Progenitor cell of endocrine pancreas (in vitro differentiated cells): ENCODE measurements at regions not wholly inside any gene's neighbourhood (a gene's known extent, or its start where the extent isn't known, plus 50 kb on each side); places are given as distances from the start of the nearest gene placed in this dataset.

Source experiments
- DNase-seq: peaks from one replicate; pipeline ENCODE4 v3.0.0; 2021; ENCODE audit warnings: low spot score; ENCODE audit not compliant: unreplicated experiment
- H3K27ac Mint-ChIP-seq: 2 replicates; pipeline ENCODE4 v1.8.0; 2021; ENCODE audit warnings: mild to moderate bottlenecking, moderate library complexity, mixed read lengths
- H3K27me3 Mint-ChIP-seq: 2 replicates; pipeline ENCODE4 v1.8.0; 2021; ENCODE audit warnings: mixed read lengths
- H3K36me3 Mint-ChIP-seq: 2 replicates; pipeline ENCODE4 v1.8.0; 2022; ENCODE audit warnings: mixed read lengths; ENCODE audit not compliant: insufficient read depth
- H3K4me1 Mint-ChIP-seq: 2 replicates; pipeline ENCODE4 v1.8.0; 2021; ENCODE audit warnings: low read depth, mixed read lengths
- H3K4me3 Mint-ChIP-seq: 2 replicates; pipeline ENCODE4 v1.8.0; 2021; ENCODE audit warnings: low read depth, mild to moderate bottlenecking, moderate library complexity, mixed read lengths
- H3K9me3 Mint-ChIP-seq: 2 replicates; pipeline ENCODE4 v1.8.0; 2021; ENCODE audit warnings: low read depth, mixed read lengths
- TF ChIP-seq, protein P1 (sequence below): fragments of 200-600 bp; sonication (generic); IDR thresholded peaks from one replicate; pipeline ENCODE4 v1.5.0; 2021; ENCODE audit warnings: antibody characterized with exemption, mild to moderate bottlenecking; ENCODE audit not compliant: unreplicated experiment

GRCh38 chr5:118565335-118565971 lies 422.9 kb downstream of the DTWD2 start:
- no peak for DNase-seq
- TF ChIP-seq, protein P1, sequence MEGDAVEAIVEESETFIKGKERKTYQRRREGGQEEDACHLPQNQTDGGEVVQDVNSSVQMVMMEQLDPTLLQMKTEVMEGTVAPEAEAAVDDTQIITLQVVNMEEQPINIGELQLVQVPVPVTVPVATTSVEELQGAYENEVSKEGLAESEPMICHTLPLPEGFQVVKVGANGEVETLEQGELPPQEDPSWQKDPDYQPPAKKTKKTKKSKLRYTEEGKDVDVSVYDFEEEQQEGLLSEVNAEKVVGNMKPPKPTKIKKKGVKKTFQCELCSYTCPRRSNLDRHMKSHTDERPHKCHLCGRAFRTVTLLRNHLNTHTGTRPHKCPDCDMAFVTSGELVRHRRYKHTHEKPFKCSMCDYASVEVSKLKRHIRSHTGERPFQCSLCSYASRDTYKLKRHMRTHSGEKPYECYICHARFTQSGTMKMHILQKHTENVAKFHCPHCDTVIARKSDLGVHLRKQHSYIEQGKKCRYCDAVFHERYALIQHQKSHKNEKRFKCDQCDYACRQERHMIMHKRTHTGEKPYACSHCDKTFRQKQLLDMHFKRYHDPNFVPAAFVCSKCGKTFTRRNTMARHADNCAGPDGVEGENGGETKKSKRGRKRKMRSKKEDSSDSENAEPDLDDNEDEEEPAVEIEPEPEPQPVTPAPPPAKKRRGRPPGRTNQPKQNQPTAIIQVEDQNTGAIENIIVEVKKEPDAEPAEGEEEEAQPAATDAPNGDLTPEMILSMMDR = no peak

GRCh38 chr5:118561971-118562370 lies 426.4 kb downstream of the DTWD2 start:
- H3K4me1 Mint-ChIP-seq = peaks cover 4% of the 10 kb centered on the region
- H3K9me3 Mint-ChIP-seq = no peaks in the 10 kb centered on the region
- H3K27ac Mint-ChIP-seq = no peak overlapping the region
- no peaks in the 10 kb centered on the region for H3K27me3 Mint-ChIP-seq
- DNase-seq = no peak
- TF ChIP-seq, protein P1 = no peak
- no peak overlapping the region for H3K4me3 Mint-ChIP-seq
- no peaks in the 10 kb centered on the region for H3K36me3 Mint-ChIP-seq

More at GRCh38 chr5:118565335-118565971, 422.9 kb downstream of the DTWD2 start:
- Mint-ChIP-seq H3K27ac (no peak overlapping the region), H3K9me3 (no peaks in the 10 kb centered on the region), H3K36me3 (no peaks in the 10 kb centered on the region), H3K4me1 (peaks cover 4% of the 10 kb centered on the region), H3K27me3 (no peaks in the 10 kb centered on the region), H3K4me3 (no peak overlapping the region)

- H3K27ac Mint-ChIP-seq = no peak overlapping the region
- H3K36me3 Mint-ChIP-seq = no peaks in the 10 kb centered on the region
- H3K4me1 Mint-ChIP-seq = peaks cover 4% of the 10 kb centered on the region
- H3K27me3 Mint-ChIP-seq = no peaks in the 10 kb centered on the region
- H3K4me3 Mint-ChIP-seq = no peak overlapping the region
- H3K9me3 Mint-ChIP-seq = no peaks in the 10 kb centered on the region
- no peak for DNase-seq
- TF ChIP-seq, protein P1 = no peak
Observed at GRCh38 chr5:118561235-118561634, 427.1 kb downstream of the DTWD2 start.

- Mint-ChIP-seq H3K27ac (no peak overlapping the region), H3K36me3 (no peaks in the 10 kb centered on the region), H3K4me3 (no peak overlapping the region), H3K9me3 (no peaks in the 10 kb centered on the region), H3K27me3 (no peaks in the 10 kb centered on the region), H3K4me1 (peaks cover 4% of the 10 kb centered on the region)
- TF ChIP-seq, protein P1 = no peak
- no peak for DNase-seq
Observed at GRCh38 chr5:118558871-118559270, 429.5 kb downstream of the DTWD2 start.

DNA sequence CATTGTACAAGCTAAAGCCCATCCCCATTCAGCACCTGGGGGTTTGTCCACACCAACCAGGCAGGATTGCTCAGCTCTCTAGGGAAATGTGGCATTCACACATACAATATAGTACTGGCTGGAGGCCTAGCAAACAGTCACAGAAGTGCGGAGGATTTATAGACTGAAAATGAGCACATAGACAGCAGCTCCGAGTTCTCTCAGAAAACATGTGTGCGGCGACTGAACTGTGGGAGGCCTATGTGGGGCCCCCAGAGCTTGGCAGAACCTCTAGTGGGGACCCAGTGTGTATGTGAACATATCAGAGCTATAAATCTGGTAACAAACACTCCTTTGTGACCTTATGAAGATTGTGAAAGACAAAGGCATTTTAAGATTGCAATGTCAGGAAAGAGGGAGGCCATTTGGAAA lies 431.1 kb downstream of the DTWD2 start:
- DNase-seq = no peak
- Mint-ChIP-seq H3K4me3 (no peak overlapping the region), H3K4me1 (peaks cover 4% of the 10 kb centered on the region), H3K27me3 (no peaks in the 10 kb centered on the region), H3K27ac (peak overlapping the region; percentile 73), H3K9me3 (no peaks in the 10 kb centered on the region), H3K36me3 (no peaks in the 10 kb centered on the region)
- TF ChIP-seq, protein P1 = no peak
